ENCODE measurements at regions not wholly inside any gene's neighbourhood (a gene's known extent, or its start where the extent isn't known, plus 50 kb on each side); places are given as distances from the start of the nearest gene placed in this dataset.
A peak's percentile ranks its signal among the peaks of the same experiment; 100 is the strongest.

DNA sequence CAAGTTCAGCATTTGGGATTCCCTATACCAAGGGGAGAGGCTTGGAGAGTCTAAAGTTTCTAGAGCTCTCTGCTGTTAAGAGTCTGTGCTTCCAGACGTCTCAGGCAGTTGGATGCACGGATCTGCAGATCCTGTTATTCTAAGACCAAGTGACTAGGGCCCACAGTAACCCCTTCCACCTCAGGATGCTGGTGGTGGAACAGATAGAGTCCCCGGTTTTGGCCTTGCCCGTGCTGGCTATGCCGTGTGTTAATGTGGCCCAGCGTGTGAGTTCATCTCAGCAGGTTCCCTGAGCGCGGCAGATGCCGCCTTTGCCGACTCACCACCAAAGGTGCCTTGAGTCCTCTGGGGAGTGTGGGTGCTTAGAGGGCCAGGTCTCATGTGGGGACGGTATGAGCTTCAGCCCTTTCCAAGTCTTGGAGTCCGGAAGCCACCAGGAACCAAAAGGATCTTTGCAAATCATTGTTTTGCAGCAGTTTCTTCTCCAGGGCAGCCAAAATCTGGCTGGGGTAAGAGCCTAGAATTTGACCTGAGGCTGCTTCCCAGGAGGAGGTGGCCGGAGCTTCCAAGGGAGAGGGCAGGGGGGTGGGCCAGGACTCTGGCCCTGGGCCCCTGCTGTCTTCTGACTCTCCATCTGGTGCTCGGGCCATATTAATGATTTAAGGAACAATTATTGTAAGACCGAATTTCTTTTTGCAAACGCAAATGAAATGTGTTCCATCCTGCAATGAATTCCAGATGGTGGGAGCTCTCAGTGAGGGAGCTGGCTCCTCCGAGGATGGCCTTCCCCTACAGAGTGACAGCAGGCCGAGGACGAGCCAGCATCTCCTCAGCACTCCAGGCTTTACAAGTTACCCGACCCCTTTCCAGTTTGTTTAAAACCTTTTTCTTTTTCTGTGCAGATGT lies 205.7 kb downstream of the FOXD2 start:
- FAIRE-seq (no peak), DNase-seq (peak in 2 of 5 donors; percentile 42 to 85)
- H3K4me1 ChIP-seq (ENCODE audit: control insufficient read depth in 2 of 3, insufficient read depth in 2 of 3, low read depth in 1 of 3, low read length in 3 of 3) = peaks cover 0 to 4% (median 2%) of the 10 kb centered on the region in 3 donors
- H3K27ac ChIP-seq (ENCODE audit: low read depth in 2 of 2, low read length in 2 of 2) = no peak overlapping the region
- TF ChIP-seq, protein P1, sequence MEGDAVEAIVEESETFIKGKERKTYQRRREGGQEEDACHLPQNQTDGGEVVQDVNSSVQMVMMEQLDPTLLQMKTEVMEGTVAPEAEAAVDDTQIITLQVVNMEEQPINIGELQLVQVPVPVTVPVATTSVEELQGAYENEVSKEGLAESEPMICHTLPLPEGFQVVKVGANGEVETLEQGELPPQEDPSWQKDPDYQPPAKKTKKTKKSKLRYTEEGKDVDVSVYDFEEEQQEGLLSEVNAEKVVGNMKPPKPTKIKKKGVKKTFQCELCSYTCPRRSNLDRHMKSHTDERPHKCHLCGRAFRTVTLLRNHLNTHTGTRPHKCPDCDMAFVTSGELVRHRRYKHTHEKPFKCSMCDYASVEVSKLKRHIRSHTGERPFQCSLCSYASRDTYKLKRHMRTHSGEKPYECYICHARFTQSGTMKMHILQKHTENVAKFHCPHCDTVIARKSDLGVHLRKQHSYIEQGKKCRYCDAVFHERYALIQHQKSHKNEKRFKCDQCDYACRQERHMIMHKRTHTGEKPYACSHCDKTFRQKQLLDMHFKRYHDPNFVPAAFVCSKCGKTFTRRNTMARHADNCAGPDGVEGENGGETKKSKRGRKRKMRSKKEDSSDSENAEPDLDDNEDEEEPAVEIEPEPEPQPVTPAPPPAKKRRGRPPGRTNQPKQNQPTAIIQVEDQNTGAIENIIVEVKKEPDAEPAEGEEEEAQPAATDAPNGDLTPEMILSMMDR (IDR thresholded peaks at IDR 0.05; ENCODE audit: borderline replicate concordance, extremely low read depth, insufficient read depth) = no peak
- H3K36me3 ChIP-seq (ENCODE audit: control insufficient read depth in 2 of 3, insufficient read depth in 3 of 3, low read length in 3 of 3) = no peaks in the 10 kb centered on the region
- intact Hi-C loops (cut with DNase I) = no loop called here
- H3K27me3 ChIP-seq (ENCODE audit: control insufficient read depth, insufficient read depth, low read length) = peaks cover 3% of the 10 kb centered on the region
- H3K9me3 ChIP-seq (ENCODE audit: control insufficient read depth in 2 of 3, insufficient read depth in 1 of 3, low read length in 3 of 3) = no peaks in the 10 kb centered on the region
- H3K4me3 ChIP-seq (ENCODE audit: low read length in 3 of 3) = no peak overlapping the region
- H3K9ac ChIP-seq (ENCODE audit: low read length in 3 of 3) = no peak overlapping the region

DNA sequence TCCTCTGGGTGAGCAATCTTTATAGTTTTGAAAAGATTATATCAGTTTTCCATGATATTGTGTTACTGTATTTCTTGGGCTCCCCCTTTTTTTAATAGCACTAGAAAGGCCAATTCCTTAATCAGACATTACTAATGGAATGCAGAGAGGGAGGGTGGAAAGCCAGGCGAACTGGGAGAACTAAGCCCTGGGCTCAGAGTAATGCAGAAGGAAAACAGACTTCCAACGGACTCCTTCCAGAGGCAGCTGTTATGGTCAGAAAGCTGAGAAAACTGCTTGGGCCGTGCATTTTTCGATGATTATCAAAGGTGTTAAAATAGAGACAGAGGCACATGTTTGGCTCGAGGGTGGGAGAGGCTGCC lies 206.3 kb downstream of the FOXD2 start:
- peak in 2 of 5 donors; percentile 64 to 73 for DNase-seq
- intact Hi-C loops (cut with DNase I) = no loop called here
- H3K36me3 ChIP-seq (ENCODE audit: control insufficient read depth in 2 of 3, insufficient read depth in 3 of 3, low read length in 3 of 3) = no peaks in the 10 kb centered on the region
- FAIRE-seq = no peak
- TF ChIP-seq, protein P1 (IDR thresholded peaks at IDR 0.05; ENCODE audit: borderline replicate concordance, extremely low read depth, insufficient read depth) = no peak
- no peak overlapping the region for H3K4me3 ChIP-seq (ENCODE audit: low read length in 3 of 3)
- no peak overlapping the region for H3K9ac ChIP-seq (ENCODE audit: low read length in 3 of 3)
- H3K27me3 ChIP-seq (ENCODE audit: control insufficient read depth, insufficient read depth, low read length) = peaks cover 3% of the 10 kb centered on the region
- no peak overlapping the region for H3K27ac ChIP-seq (ENCODE audit: low read depth in 2 of 2, low read length in 2 of 2)
- no peaks in the 10 kb centered on the region for H3K9me3 ChIP-seq (ENCODE audit: control insufficient read depth in 2 of 3, insufficient read depth in 1 of 3, low read length in 3 of 3)
- peaks cover 0 to 4% (median 2%) of the 10 kb centered on the region in 3 donors for H3K4me1 ChIP-seq (ENCODE audit: control insufficient read depth in 2 of 3, insufficient read depth in 2 of 3, low read depth in 1 of 3, low read length in 3 of 3)

DNA sequence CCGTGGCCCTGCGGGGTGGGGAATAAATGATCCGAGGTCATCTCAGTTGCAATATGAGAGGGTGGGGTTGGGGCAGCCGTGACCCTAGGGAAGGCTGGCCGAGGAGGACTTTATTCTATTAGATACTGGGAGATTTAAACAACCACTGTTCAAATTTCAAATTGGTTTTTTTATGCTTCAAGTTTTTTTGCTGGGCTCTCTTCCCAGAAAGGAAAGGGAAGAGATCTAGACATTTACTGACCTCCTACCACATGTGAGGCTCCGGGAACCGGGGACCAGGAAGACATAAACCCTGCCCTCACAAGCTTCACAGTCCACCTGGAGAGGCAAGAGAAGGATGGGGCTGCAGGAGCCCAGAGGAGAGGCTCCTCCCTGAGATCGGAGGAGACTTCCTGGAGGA lies 207.3 kb downstream of the FOXD2 start:
- no peak for FAIRE-seq
- Histone ChIP-seq H3K27me3 (ENCODE audit: control insufficient read depth, insufficient read depth, low read length) (peaks cover 3% of the 10 kb centered on the region), H3K9me3 (ENCODE audit: control insufficient read depth in 2 of 3, insufficient read depth in 1 of 3, low read length in 3 of 3) (no peaks in the 10 kb centered on the region), H3K4me3 (ENCODE audit: low read length in 3 of 3) (no peak overlapping the region), H3K27ac (ENCODE audit: low read depth in 2 of 2, low read length in 2 of 2) (no peak overlapping the region), H3K9ac (ENCODE audit: low read length in 3 of 3) (no peak overlapping the region), H3K36me3 (ENCODE audit: control insufficient read depth in 2 of 3, insufficient read depth in 3 of 3, low read length in 3 of 3) (no peaks in the 10 kb centered on the region), H3K4me1 (ENCODE audit: control insufficient read depth in 2 of 3, insufficient read depth in 2 of 3, low read depth in 1 of 3, low read length in 3 of 3) (peaks cover 0 to 2% (median under 1%) of the 10 kb centered on the region in 3 donors)
- intact Hi-C loops (cut with DNase I) = no loop called here
- peak in 1 of 5 donors; percentile 22 for DNase-seq
- TF ChIP-seq, protein P1 (IDR thresholded peaks at IDR 0.05; ENCODE audit: borderline replicate concordance, extremely low read depth, insufficient read depth) = no peak

All from kidney (tissue), 13 donors.